Mesendoderm (in vitro differentiated cells): ENCODE measurements at regions not wholly inside any gene's neighbourhood (a gene's known extent, or its start where the extent isn't known, plus 50 kb on each side); places are given as distances from the start of the nearest gene placed in this dataset.

Experiments used
- DNase-seq: peaks from one replicate; pipeline ENCODE4 v3.0.0; 2013
- H2AK5ac ChIP-seq: 2 replicates; pipeline ENCODE4 v1.6.1; 2013; ENCODE audit warnings: low read length, inconsistent platforms
- H2BK120ac ChIP-seq: 2 replicates; pipeline ENCODE4 v1.6.1; 2013; ENCODE audit warnings: low read depth, mild to moderate bottlenecking, low read length, moderate library complexity, mixed read lengths
- H2BK15ac ChIP-seq: replicated peaks from 2 replicates; pipeline ENCODE4 v1.6.1; 2013; ENCODE audit warnings: low read depth, mild to moderate bottlenecking, moderate library complexity
- H2BK5ac ChIP-seq: 2 replicates; pipeline ENCODE4 v1.6.1; 2013; ENCODE audit warnings: low read length, inconsistent platforms
- H3K18ac ChIP-seq: 2 replicates; pipeline ENCODE4 v1.6.1; 2013; ENCODE audit warnings: mild to moderate bottlenecking, low read length, mixed read lengths
- H3K23ac ChIP-seq: one replicate; pipeline ENCODE4 v1.6.1; 2013; ENCODE audit warnings: low read length
- H3K27ac ChIP-seq: 2 replicates; pipeline ENCODE4 v1.5.1; 2013; ENCODE audit warnings: low read depth, mild to moderate bottlenecking, inconsistent platforms, low read length, moderate library complexity
- H3K27me3 ChIP-seq: 2 replicates; pipeline ENCODE4 v1.6.1; 2013; ENCODE audit warnings: low read length, control low read depth, mild to moderate bottlenecking, inconsistent platforms; ENCODE audit not compliant: insufficient read depth, poor library complexity
- H3K36me3 ChIP-seq: 2 replicates; pipeline ENCODE4 v1.6.1; 2013; ENCODE audit warnings: low read length, inconsistent platforms; ENCODE audit not compliant: control insufficient read depth, insufficient read depth
- H3K4ac ChIP-seq: one replicate; pipeline ENCODE4 v1.6.1; 2013; ENCODE audit warnings: low read depth, mild to moderate bottlenecking, low read length, moderate library complexity
- H3K4me1 ChIP-seq: 2 replicates; pipeline ENCODE4 v1.6.1; 2013; ENCODE audit warnings: low read depth, low read length, inconsistent platforms; ENCODE audit not compliant: control insufficient read depth
- H3K4me2 ChIP-seq: 2 replicates; pipeline ENCODE4 v1.6.1; 2013; ENCODE audit warnings: low read length
- H3K4me3 ChIP-seq: 2 replicates; pipeline ENCODE4 v1.5.1; 2013; ENCODE audit warnings: mild to moderate bottlenecking, low read length
- H3K56ac ChIP-seq: one replicate; pipeline ENCODE4 v1.6.1; 2013; ENCODE audit warnings: low read length
- H3K79me1 ChIP-seq: 2 replicates; pipeline ENCODE4 v1.6.1; 2013; ENCODE audit warnings: low read length, inconsistent platforms
- H3K79me2 ChIP-seq: 2 replicates; pipeline ENCODE4 v1.6.1; 2013; ENCODE audit warnings: mild to moderate bottlenecking, low read length; ENCODE audit not compliant: control insufficient read depth, insufficient read depth
- H3K9ac ChIP-seq: 2 replicates; pipeline ENCODE4 v1.6.1; 2013; ENCODE audit warnings: low read length, inconsistent platforms
- H4K5ac ChIP-seq: one replicate; pipeline ENCODE4 v1.6.1; 2013; ENCODE audit warnings: low read length
- H4K8ac ChIP-seq: one replicate; pipeline ENCODE4 v1.6.1; 2013; ENCODE audit warnings: low read depth, mild to moderate bottlenecking, control low read depth, low read length, moderate library complexity
- WGBS: extraction: QIAGEN DNeasy Blood & Tissue Kit; methylation state at CpG from one replicate; pipeline ENCODE4 v1.1.7; 2013; ENCODE audit warnings: low lambda C conversion rate, missing lambda C conversion rate; ENCODE audit not compliant: insufficient coverage; ENCODE audit errors: extremely low coverage; 5-methylcytosine and 5-hydroxymethylcytosine counted together

- Histone ChIP-seq H3K9ac (no peak overlapping the region), H2BK5ac (no peak overlapping the region), H3K36me3 (no peaks in the 10 kb centered on the region), H4K8ac (no peak overlapping the region), H2BK15ac (no peak overlapping the region), H3K23ac (no peak overlapping the region), H3K4ac (no peak overlapping the region), H3K4me2 (no peak overlapping the region), H3K27me3 (no peaks in the 10 kb centered on the region), H3K27ac (no peak overlapping the region), H3K79me1 (no peaks in the 10 kb centered on the region), H3K56ac (no peak overlapping the region), H2BK120ac (no peak overlapping the region), H4K5ac (no peak overlapping the region), H3K18ac (no peak overlapping the region), H2AK5ac (no peak overlapping the region), H3K4me1 (no peaks in the 10 kb centered on the region), H3K4me3 (no peak overlapping the region), H3K79me2 (no peaks in the 10 kb centered on the region)
- WGBS: no CpG with 5 or more reads among the region's 2 CpGs
- DNase-seq: no peak
These were observed 382.5 kb downstream of the PLPP3 start for GRCh38 chr1:56196839-56197238.

GRCh38 chr1:56194701-56195300 lies 384.6 kb downstream of the PLPP3 start:
- Histone ChIP-seq H3K27ac (no peak overlapping the region), H2AK5ac (no peak overlapping the region), H2BK15ac (no peak overlapping the region), H2BK5ac (no peak overlapping the region), H3K4ac (no peak overlapping the region), H3K4me3 (no peak overlapping the region), H3K79me1 (no peaks in the 10 kb centered on the region), H4K5ac (no peak overlapping the region), H3K36me3 (no peaks in the 10 kb centered on the region), H3K27me3 (no peaks in the 10 kb centered on the region), H3K79me2 (no peaks in the 10 kb centered on the region), H4K8ac (no peak overlapping the region), H3K56ac (no peak overlapping the region), H3K4me1 (no peaks in the 10 kb centered on the region), H3K18ac (no peak overlapping the region), H2BK120ac (no peak overlapping the region), H3K4me2 (no peak overlapping the region), H3K23ac (no peak overlapping the region), H3K9ac (no peak overlapping the region)
- DNase-seq: no peak
- no CpG with 5 or more reads among the region's 1 CpG for WGBS

GRCh38 chr1:56193656-56194055 lies 385.7 kb downstream of the PLPP3 start:
- no peak overlapping the region for H4K8ac ChIP-seq
- H2BK120ac ChIP-seq: no peak overlapping the region
- H3K4me1 ChIP-seq: no peaks in the 10 kb centered on the region
- no peak for DNase-seq
- H3K4ac ChIP-seq: no peak overlapping the region
- H2BK15ac ChIP-seq: no peak overlapping the region
- no peaks in the 10 kb centered on the region for H3K79me2 ChIP-seq
- H2AK5ac ChIP-seq: no peak overlapping the region
- no peak overlapping the region for H3K18ac ChIP-seq
- no peak overlapping the region for H3K4me3 ChIP-seq
- H3K9ac ChIP-seq: no peak overlapping the region
- H3K27me3 ChIP-seq: no peaks in the 10 kb centered on the region
- no CpG with 5 or more reads among the region's 1 CpG for WGBS
- no peak overlapping the region for H3K56ac ChIP-seq
- no peak overlapping the region for H3K23ac ChIP-seq
- no peak overlapping the region for H2BK5ac ChIP-seq
- H3K4me2 ChIP-seq: no peak overlapping the region
- no peak overlapping the region for H3K27ac ChIP-seq
- no peaks in the 10 kb centered on the region for H3K36me3 ChIP-seq
- H3K79me1 ChIP-seq: no peaks in the 10 kb centered on the region
- no peak overlapping the region for H4K5ac ChIP-seq

- Histone ChIP-seq H2BK15ac (no peak overlapping the region), H3K36me3 (no peaks in the 10 kb centered on the region), H3K79me2 (no peaks in the 10 kb centered on the region), H3K4me3 (no peak overlapping the region), H3K4ac (no peak overlapping the region), H4K5ac (no peak overlapping the region), H3K27me3 (no peaks in the 10 kb centered on the region), H3K79me1 (no peaks in the 10 kb centered on the region), H2BK120ac (no peak overlapping the region), H3K4me2 (no peak overlapping the region), H3K4me1 (no peaks in the 10 kb centered on the region), H3K27ac (no peak overlapping the region), H3K56ac (no peak overlapping the region), H3K23ac (no peak overlapping the region), H3K18ac (no peak overlapping the region), H3K9ac (no peak overlapping the region), H2BK5ac (no peak overlapping the region), H2AK5ac (no peak overlapping the region), H4K8ac (no peak overlapping the region)
- no CpG with 5 or more reads among the region's 4 CpGs for WGBS
- no peak for DNase-seq
These were observed 388.0 kb downstream of the PLPP3 start for GRCh38 chr1:56191369-56191768.

- H3K4me3 ChIP-seq: no peak overlapping the region
- H3K18ac ChIP-seq: no peak overlapping the region
- H3K79me1 ChIP-seq: no peaks in the 10 kb centered on the region
- DNase-seq: no peak
- H4K5ac ChIP-seq: no peak overlapping the region
- no peak overlapping the region for H2BK15ac ChIP-seq
- H3K4me2 ChIP-seq: no peak overlapping the region
- no peak overlapping the region for H4K8ac ChIP-seq
- no peak overlapping the region for H3K27ac ChIP-seq
- no peak overlapping the region for H2BK120ac ChIP-seq
- no peak overlapping the region for H3K9ac ChIP-seq
- no peaks in the 10 kb centered on the region for H3K36me3 ChIP-seq
- no peaks in the 10 kb centered on the region for H3K79me2 ChIP-seq
- no peak overlapping the region for H2BK5ac ChIP-seq
- H3K23ac ChIP-seq: no peak overlapping the region
- H3K27me3 ChIP-seq: no peaks in the 10 kb centered on the region
- H3K56ac ChIP-seq: no peak overlapping the region
- H3K4ac ChIP-seq: no peak overlapping the region
- H3K4me1 ChIP-seq: no peaks in the 10 kb centered on the region
- no CpG with 5 or more reads among the region's 7 CpGs for WGBS
- H2AK5ac ChIP-seq: no peak overlapping the region
These were observed 388.5 kb downstream of the PLPP3 start for GRCh38 chr1:56190806-56191365.
